ENCODE measurements at regions not wholly inside any gene's neighbourhood (a gene's known extent, or its start where the extent isn't known, plus 50 kb on each side); places are given as distances from the start of the nearest gene placed in this dataset.

GRCh38 chr4:157781361-157781760, 391.5 kb downstream of the GASK1B start:
- TF ChIP-seq CTCF (IDR thresholded peaks at IDR 0.05) (no peak), EP300 (IDR thresholded peaks at IDR 0.05) (no peak), POLR2AphosphoS5 (IDR thresholded peaks at IDR 0.05) (no peak), POLR2A (IDR thresholded peaks at IDR 0.05) (no peak)

All from upper lobe of left lung (tissue), 4 donors.